ENCODE measurements at regions not wholly inside any gene's neighbourhood (a gene's known extent, or its start where the extent isn't known, plus 50 kb on each side); places are given as distances from the start of the nearest gene placed in this dataset.
"Not testable (repeated sequence)": the region's sequence is repeated elsewhere in the genome, so short reads cannot be mapped to it uniquely, and the experiment has no call there.

DNA sequence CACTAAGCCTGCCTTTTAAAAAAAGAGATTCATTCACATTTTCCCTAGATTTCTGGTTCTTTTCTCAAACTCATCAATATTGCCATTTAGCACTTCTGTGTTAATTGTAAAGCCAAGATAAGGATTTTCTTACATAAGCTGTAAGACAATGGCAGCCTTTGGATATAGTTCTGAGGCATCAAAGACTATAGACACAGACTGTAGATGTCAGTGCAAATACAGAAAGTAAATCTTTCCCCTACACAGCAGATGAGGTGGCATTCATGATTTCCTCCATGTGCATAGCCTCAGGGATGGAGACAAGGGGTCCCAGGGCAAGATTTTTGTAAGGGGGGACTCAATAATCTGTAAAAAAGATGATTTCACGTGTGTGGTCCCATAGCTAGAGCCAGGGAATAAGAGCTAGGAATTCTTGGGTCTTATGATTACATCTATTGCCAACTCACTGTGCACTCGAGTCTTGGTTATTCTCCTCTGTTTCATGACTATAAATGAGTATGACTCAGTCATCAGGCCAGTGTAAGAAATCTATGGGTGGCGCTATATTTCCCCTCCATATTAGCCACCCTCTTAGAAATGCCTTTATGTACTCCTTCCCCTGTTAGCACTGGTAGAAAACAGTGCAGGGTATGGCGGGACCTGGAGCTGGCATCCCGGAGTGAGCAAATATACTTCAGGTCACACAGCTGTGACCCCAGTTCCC, 207.5 kb downstream of the EXOC5 start:
- Histone ChIP-seq H3K27me3 (ENCODE audit: insufficient read depth, low read length) (no peaks in the 10 kb centered on the region), H3K79me2 (ENCODE audit: insufficient read depth, low read length) (no peaks in the 10 kb centered on the region), H3K9me3 (ENCODE audit: low read depth, low read length) (no peaks in the 10 kb centered on the region), H3K27ac (ENCODE audit: low read depth, low read length) (no peak overlapping the region), H3K36me3 (ENCODE audit: insufficient read depth, low read length) (no peaks in the 10 kb centered on the region), H3K4me2 (ENCODE audit: insufficient read depth, low read length) (no peak overlapping the region), H3K4me1 (ENCODE audit: insufficient read depth, low read length) (no peaks in the 10 kb centered on the region), H4K20me1 (ENCODE audit: insufficient read depth, low read length) (no peaks in the 10 kb centered on the region), H2AFZ (ENCODE audit: low read length) (no peak overlapping the region), H3K4me3 (ENCODE audit: insufficient read depth, low read length) (no peak overlapping the region)
- no peak for DNase-seq (ENCODE audit: insufficient read length, low spot score, missing footprints)
- TF ChIP-seq, protein P1, sequence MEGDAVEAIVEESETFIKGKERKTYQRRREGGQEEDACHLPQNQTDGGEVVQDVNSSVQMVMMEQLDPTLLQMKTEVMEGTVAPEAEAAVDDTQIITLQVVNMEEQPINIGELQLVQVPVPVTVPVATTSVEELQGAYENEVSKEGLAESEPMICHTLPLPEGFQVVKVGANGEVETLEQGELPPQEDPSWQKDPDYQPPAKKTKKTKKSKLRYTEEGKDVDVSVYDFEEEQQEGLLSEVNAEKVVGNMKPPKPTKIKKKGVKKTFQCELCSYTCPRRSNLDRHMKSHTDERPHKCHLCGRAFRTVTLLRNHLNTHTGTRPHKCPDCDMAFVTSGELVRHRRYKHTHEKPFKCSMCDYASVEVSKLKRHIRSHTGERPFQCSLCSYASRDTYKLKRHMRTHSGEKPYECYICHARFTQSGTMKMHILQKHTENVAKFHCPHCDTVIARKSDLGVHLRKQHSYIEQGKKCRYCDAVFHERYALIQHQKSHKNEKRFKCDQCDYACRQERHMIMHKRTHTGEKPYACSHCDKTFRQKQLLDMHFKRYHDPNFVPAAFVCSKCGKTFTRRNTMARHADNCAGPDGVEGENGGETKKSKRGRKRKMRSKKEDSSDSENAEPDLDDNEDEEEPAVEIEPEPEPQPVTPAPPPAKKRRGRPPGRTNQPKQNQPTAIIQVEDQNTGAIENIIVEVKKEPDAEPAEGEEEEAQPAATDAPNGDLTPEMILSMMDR (IDR thresholded peaks at IDR 0.05; ENCODE audit: extremely low read depth, low read depth, low read length) = no peak

- no peaks in the 10 kb centered on the region for H3K4me1 ChIP-seq (ENCODE audit: insufficient read depth, low read length)
- H3K9me3 ChIP-seq (ENCODE audit: low read depth, low read length) = no peaks in the 10 kb centered on the region
- TF ChIP-seq, protein P1 (IDR thresholded peaks at IDR 0.05; ENCODE audit: extremely low read depth, low read depth, low read length) = no peak
- no peaks in the 10 kb centered on the region for H3K79me2 ChIP-seq (ENCODE audit: insufficient read depth, low read length)
- no peak for DNase-seq (ENCODE audit: insufficient read length, low spot score, missing footprints)
- H3K36me3 ChIP-seq (ENCODE audit: insufficient read depth, low read length) = no peaks in the 10 kb centered on the region
- H4K20me1 ChIP-seq (ENCODE audit: insufficient read depth, low read length) = no peaks in the 10 kb centered on the region
- no peak overlapping the region for H3K27ac ChIP-seq (ENCODE audit: low read depth, low read length)
- H3K27me3 ChIP-seq (ENCODE audit: insufficient read depth, low read length) = no peaks in the 10 kb centered on the region
- H3K4me2 ChIP-seq (ENCODE audit: insufficient read depth, low read length) = no peak overlapping the region
- H2AFZ ChIP-seq (ENCODE audit: low read length) = no peak overlapping the region
- H3K4me3 ChIP-seq (ENCODE audit: insufficient read depth, low read length) = no peak overlapping the region
Observed at GRCh38 chr14:57060276-57060955, 208.3 kb downstream of the EXOC5 start.

GRCh38 chr14:57058319-57058718, 210.4 kb downstream of the EXOC5 start:
- H2AFZ ChIP-seq (ENCODE audit: low read length) = no peak overlapping the region
- TF ChIP-seq, protein P1 (IDR thresholded peaks at IDR 0.05; ENCODE audit: extremely low read depth, low read depth, low read length) = no peak

GRCh38 chr14:57057803-57058202, 210.9 kb downstream of the EXOC5 start:
- DNase-seq (ENCODE audit: insufficient read length, low spot score, missing footprints) = no peak
- no peaks in the 10 kb centered on the region for H4K20me1 ChIP-seq (ENCODE audit: insufficient read depth, low read length)
- no peak overlapping the region for H3K27ac ChIP-seq (ENCODE audit: low read depth, low read length)
- H3K36me3 ChIP-seq (ENCODE audit: insufficient read depth, low read length) = no peaks in the 10 kb centered on the region
- no peaks in the 10 kb centered on the region for H3K27me3 ChIP-seq (ENCODE audit: insufficient read depth, low read length)
- H3K79me2 ChIP-seq (ENCODE audit: insufficient read depth, low read length) = no peaks in the 10 kb centered on the region
- H3K4me2 ChIP-seq (ENCODE audit: insufficient read depth, low read length) = no peak overlapping the region
- H2AFZ ChIP-seq (ENCODE audit: low read length) = no peak overlapping the region
- no peak overlapping the region for H3K4me3 ChIP-seq (ENCODE audit: insufficient read depth, low read length)
- H3K9me3 ChIP-seq (ENCODE audit: low read depth, low read length) = no peaks in the 10 kb centered on the region
- TF ChIP-seq, protein P1 (IDR thresholded peaks at IDR 0.05; ENCODE audit: extremely low read depth, low read depth, low read length) = no peak
- no peaks in the 10 kb centered on the region for H3K4me1 ChIP-seq (ENCODE audit: insufficient read depth, low read length)

More at GRCh38 chr14:57058319-57058718, 210.4 kb downstream of the EXOC5 start:
- H3K4me3 ChIP-seq (ENCODE audit: insufficient read depth, low read length) = no peak overlapping the region
- no peaks in the 10 kb centered on the region for H3K79me2 ChIP-seq (ENCODE audit: insufficient read depth, low read length)
- H3K36me3 ChIP-seq (ENCODE audit: insufficient read depth, low read length) = no peaks in the 10 kb centered on the region
- no peak for DNase-seq (ENCODE audit: insufficient read length, low spot score, missing footprints)
- H3K4me2 ChIP-seq (ENCODE audit: insufficient read depth, low read length) = no peak overlapping the region
- no peaks in the 10 kb centered on the region for H3K9me3 ChIP-seq (ENCODE audit: low read depth, low read length)
- H3K27me3 ChIP-seq (ENCODE audit: insufficient read depth, low read length) = no peaks in the 10 kb centered on the region
- H3K27ac ChIP-seq (ENCODE audit: low read depth, low read length) = no peak overlapping the region
- no peaks in the 10 kb centered on the region for H4K20me1 ChIP-seq (ENCODE audit: insufficient read depth, low read length)
- H3K4me1 ChIP-seq (ENCODE audit: insufficient read depth, low read length) = no peaks in the 10 kb centered on the region

GRCh38 chr14:57056522-57056921, 212.2 kb downstream of the EXOC5 start:
- H4K20me1 ChIP-seq (ENCODE audit: insufficient read depth, low read length); H3K4me2 ChIP-seq (ENCODE audit: insufficient read depth, low read length); H3K27me3 ChIP-seq (ENCODE audit: insufficient read depth, low read length); H3K4me3 ChIP-seq (ENCODE audit: insufficient read depth, low read length); H3K4me1 ChIP-seq (ENCODE audit: insufficient read depth, low read length); H2AFZ ChIP-seq (ENCODE audit: low read length); DNase-seq (ENCODE audit: insufficient read length, low spot score, missing footprints); H3K9me3 ChIP-seq (ENCODE audit: low read depth, low read length); H3K36me3 ChIP-seq (ENCODE audit: insufficient read depth, low read length); H3K27ac ChIP-seq (ENCODE audit: low read depth, low read length); H3K79me2 ChIP-seq (ENCODE audit: insufficient read depth, low read length): not testable (repeated sequence)

All from osteoblast (primary cell).